ENCODE measurements at regions not wholly inside any gene's neighbourhood (a gene's known extent, or its start where the extent isn't known, plus 50 kb on each side); places are given as distances from the start of the nearest gene placed in this dataset.

DNA sequence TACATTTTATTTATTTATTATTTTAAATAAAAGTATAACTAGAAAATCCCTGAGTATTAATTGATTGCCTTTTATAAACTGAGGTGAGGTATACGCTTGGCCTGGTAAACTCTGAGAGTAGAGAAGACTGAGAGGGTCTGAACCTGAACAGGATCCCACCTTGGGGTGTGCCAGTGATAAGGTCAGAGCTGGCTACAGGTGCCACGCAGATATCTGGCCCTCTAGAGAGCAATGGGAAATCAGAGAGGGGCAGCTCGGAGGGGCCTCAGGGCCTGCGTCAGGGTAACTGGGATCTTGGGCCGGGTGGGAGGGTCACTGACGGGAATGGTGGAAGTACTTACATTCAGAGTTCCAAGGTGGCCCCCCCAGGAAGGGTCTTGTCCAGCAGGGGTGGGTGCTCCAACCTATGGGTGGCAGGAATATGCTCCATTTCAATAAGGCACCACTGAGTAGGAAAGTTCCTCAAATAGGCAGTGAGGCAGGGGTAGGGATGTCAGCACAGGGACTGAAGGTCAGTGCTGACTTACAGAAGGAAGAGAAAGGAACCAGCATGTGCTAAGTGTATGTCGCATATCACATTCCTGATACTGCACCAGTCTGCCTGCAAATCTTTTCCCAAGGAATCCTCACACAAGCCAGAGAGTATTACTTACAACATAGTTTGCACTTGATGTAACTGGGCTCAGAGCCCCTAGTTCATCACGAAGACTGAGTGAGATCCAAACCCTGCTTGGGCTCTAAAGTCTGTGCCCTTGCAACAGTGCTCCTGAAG lies 706.0 kb upstream of the RAB6C start:
- H3K4me3 ChIP-seq (ENCODE audit: low read depth, low read length): no peak overlapping the region
- TF ChIP-seq, protein P1, sequence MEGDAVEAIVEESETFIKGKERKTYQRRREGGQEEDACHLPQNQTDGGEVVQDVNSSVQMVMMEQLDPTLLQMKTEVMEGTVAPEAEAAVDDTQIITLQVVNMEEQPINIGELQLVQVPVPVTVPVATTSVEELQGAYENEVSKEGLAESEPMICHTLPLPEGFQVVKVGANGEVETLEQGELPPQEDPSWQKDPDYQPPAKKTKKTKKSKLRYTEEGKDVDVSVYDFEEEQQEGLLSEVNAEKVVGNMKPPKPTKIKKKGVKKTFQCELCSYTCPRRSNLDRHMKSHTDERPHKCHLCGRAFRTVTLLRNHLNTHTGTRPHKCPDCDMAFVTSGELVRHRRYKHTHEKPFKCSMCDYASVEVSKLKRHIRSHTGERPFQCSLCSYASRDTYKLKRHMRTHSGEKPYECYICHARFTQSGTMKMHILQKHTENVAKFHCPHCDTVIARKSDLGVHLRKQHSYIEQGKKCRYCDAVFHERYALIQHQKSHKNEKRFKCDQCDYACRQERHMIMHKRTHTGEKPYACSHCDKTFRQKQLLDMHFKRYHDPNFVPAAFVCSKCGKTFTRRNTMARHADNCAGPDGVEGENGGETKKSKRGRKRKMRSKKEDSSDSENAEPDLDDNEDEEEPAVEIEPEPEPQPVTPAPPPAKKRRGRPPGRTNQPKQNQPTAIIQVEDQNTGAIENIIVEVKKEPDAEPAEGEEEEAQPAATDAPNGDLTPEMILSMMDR (IDR thresholded peaks at IDR 0.05; ENCODE audit: insufficient read depth, low read depth, low read length): no peak
- DNase-seq (ENCODE audit: low read depth): no peak

- TF ChIP-seq, protein P1 (IDR thresholded peaks at IDR 0.05; ENCODE audit: insufficient read depth, low read depth, low read length): no peak
- no peak for DNase-seq (ENCODE audit: low read depth)
Measured at GRCh38 chr2:129274038-129274415, 705.4 kb upstream of the RAB6C start.

GRCh38 chr2:129274918-129275317 lies 704.5 kb upstream of the RAB6C start:
- TF ChIP-seq, protein P1 (IDR thresholded peaks at IDR 0.05; ENCODE audit: insufficient read depth, low read depth, low read length): no peak
- H3K4me3 ChIP-seq (ENCODE audit: low read depth, low read length): no peak overlapping the region
- DNase-seq (ENCODE audit: low read depth): no peak

More at GRCh38 chr2:129274038-129274415, 705.4 kb upstream of the RAB6C start:
- no peak overlapping the region for H3K4me3 ChIP-seq (ENCODE audit: low read depth, low read length)

- TF ChIP-seq, protein P1 (IDR thresholded peaks at IDR 0.05; ENCODE audit: insufficient read depth, low read depth, low read length): no peak
- no peak for DNase-seq (ENCODE audit: low read depth)
- H3K4me3 ChIP-seq (ENCODE audit: low read depth, low read length): no peak overlapping the region
Measured at GRCh38 chr2:129275706-129276105, 703.8 kb upstream of the RAB6C start.

GRCh38 chr2:129276978-129277584 lies 702.4 kb upstream of the RAB6C start:
- H3K4me3 ChIP-seq (ENCODE audit: low read depth, low read length): no peak overlapping the region
- TF ChIP-seq, protein P1 (IDR thresholded peaks at IDR 0.05; ENCODE audit: insufficient read depth, low read depth, low read length): no peak
- DNase-seq (ENCODE audit: low read depth): no peak

DNA sequence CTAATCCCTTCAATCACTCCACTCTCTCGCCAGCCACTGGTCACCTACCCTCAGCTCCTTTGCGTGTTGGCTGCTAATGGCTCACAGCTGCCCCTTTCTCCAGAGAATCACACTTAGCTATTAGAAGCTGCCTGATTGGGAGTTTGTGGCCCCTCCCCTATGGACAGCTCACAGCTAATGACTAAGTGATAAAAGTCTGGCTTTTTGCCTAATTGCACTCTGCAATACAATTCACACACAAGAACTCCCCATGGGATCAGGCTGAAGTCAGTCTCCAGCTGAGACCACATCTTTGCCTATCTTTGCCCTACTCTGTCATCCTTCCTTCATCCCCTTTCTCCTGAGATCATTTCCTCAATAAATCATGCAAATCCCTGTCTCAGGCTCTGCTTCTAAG lies 701.9 kb upstream of the RAB6C start:
- TF ChIP-seq, protein P1 (IDR thresholded peaks at IDR 0.05; ENCODE audit: insufficient read depth, low read depth, low read length): no peak
- H3K4me3 ChIP-seq (ENCODE audit: low read depth, low read length): no peak overlapping the region
- no peak for DNase-seq (ENCODE audit: low read depth)

Data from fibroblast of villous mesenchyme (primary cell).